ENCODE measurements at regions not wholly inside any gene's neighbourhood (a gene's known extent, or its start where the extent isn't known, plus 50 kb on each side); places are given as distances from the start of the nearest gene placed in this dataset.
"Not testable (repeated sequence)": the region's sequence is repeated elsewhere in the genome, so short reads cannot be mapped to it uniquely, and the experiment has no call there.

DNA sequence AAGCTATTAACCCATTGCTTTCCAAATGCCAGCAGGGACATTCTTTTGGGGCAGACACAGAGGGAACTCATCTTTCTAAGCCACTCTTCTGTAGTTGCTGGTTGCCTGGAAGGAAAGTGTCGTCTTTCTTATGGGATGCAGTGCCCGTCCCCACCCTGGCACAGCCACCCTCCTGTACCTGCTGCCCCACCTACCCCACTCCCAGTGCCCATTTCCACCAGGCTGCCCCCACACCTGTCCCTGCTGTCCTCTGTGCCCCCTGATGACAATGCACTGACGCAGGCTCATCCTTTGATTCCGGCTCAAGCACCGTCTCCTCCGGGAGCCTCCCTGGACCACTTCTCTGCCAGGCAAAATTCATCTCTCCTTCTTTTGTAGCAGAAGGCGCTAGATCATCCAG is 190.4 kb upstream of the CDH5 start:
- DNase-seq (ENCODE audit: low spot score) (no peak), ATAC-seq (ENCODE audit: low read depth) (no peak)

DNA sequence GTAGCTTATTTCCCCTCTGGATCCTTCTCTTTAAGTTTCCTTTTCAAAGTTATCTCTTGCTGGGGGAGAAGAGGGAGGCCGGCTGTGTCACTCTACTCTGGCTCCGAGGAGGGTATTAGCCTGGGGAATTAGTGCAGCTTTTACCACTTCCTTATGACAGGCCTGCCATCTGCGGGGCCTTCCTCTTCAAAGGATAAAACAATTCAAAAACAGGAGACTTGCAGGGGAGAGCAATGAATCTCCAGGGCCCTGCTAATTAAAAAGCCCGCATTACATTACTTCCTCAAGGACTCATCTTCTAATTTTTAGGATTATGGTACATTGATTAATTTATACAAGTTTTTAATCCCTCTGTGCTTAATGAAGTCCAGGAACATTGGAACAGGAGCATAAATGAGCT is 190.9 kb upstream of the CDH5 start:
- Histone ChIP-seq H3K4me3 (ENCODE audit: severe bottlenecking) (no peak overlapping the region), H3K27ac (ENCODE audit: poor library complexity, severe bottlenecking) (no peak overlapping the region), H3K36me3 (ENCODE audit: low read depth) (no peaks in the 10 kb centered on the region), H3K27me3 (ENCODE audit: insufficient read depth, poor library complexity, severe bottlenecking) (no peaks in the 10 kb centered on the region), H3K9me3 (ENCODE audit: severe bottlenecking) (peaks cover 4% of the 10 kb centered on the region), H3K4me1 (ENCODE audit: insufficient read depth, poor library complexity, severe bottlenecking) (no peaks in the 10 kb centered on the region)
- ATAC-seq (ENCODE audit: low read depth) (no peak), DNase-seq (ENCODE audit: low spot score) (no peak)
- TF ChIP-seq CTCF (IDR thresholded peaks at IDR 0.05; ENCODE audit: poor library complexity, severe bottlenecking), result no peak

More for the DNA sequence above, 190.4 kb upstream of the CDH5 start:
- TF ChIP-seq CTCF (IDR thresholded peaks at IDR 0.05; ENCODE audit: poor library complexity, severe bottlenecking), result no peak
- Histone ChIP-seq H3K36me3 (ENCODE audit: low read depth) (no peaks in the 10 kb centered on the region), H3K27ac (ENCODE audit: poor library complexity, severe bottlenecking) (no peak overlapping the region), H3K4me1 (ENCODE audit: insufficient read depth, poor library complexity, severe bottlenecking) (no peaks in the 10 kb centered on the region), H3K27me3 (ENCODE audit: insufficient read depth, poor library complexity, severe bottlenecking) (no peaks in the 10 kb centered on the region), H3K4me3 (ENCODE audit: severe bottlenecking) (no peak overlapping the region), H3K9me3 (ENCODE audit: severe bottlenecking) (peaks cover 4% of the 10 kb centered on the region)

GRCh38 chr16:66175058-66175457 is 191.4 kb upstream of the CDH5 start:
- DNase-seq (ENCODE audit: low spot score) (no peak), ATAC-seq (ENCODE audit: low read depth) (no peak)
- no peaks in the 10 kb centered on the region for H3K36me3 ChIP-seq (ENCODE audit: low read depth)
- H3K4me1 ChIP-seq (ENCODE audit: insufficient read depth, poor library complexity, severe bottlenecking), result no peaks in the 10 kb centered on the region
- no peak overlapping the region for H3K4me3 ChIP-seq (ENCODE audit: severe bottlenecking)
- H3K27me3 ChIP-seq (ENCODE audit: insufficient read depth, poor library complexity, severe bottlenecking), result no peaks in the 10 kb centered on the region
- no peak for TF ChIP-seq CTCF (IDR thresholded peaks at IDR 0.05; ENCODE audit: poor library complexity, severe bottlenecking)
- H3K27ac ChIP-seq (ENCODE audit: poor library complexity, severe bottlenecking), result no peak overlapping the region
- H3K9me3 ChIP-seq (ENCODE audit: severe bottlenecking), result peaks cover 4% of the 10 kb centered on the region

DNA sequence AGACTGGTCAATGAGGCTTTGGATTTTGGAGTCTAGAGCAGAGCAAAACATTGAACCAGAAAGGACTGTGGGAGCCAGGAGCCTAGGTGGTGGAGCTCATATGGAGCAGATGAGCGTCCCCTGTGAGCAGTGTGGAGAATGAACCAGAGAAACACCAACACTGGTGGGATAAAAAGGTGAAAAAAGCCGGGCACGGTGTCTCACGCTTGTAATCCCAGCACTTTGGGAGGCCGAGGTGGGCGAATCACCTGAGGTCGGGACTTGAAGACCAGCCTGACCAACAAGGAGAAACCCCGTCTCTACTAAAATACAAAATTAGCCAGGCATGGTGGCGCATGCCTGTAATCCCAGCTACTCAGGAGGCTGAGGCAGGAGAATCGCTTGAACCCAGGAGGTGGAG is 192.7 kb upstream of the CDH5 start:
- ATAC-seq (ENCODE audit: low read depth); DNase-seq (ENCODE audit: low spot score): not testable (repeated sequence)

GRCh38 chr16:66173181-66173580 is 193.3 kb upstream of the CDH5 start:
- not testable (repeated sequence) for H3K27me3 ChIP-seq (ENCODE audit: insufficient read depth, poor library complexity, severe bottlenecking); ATAC-seq (ENCODE audit: low read depth); H3K4me1 ChIP-seq (ENCODE audit: insufficient read depth, poor library complexity, severe bottlenecking)

More for the DNA sequence above, 192.7 kb upstream of the CDH5 start:
- H3K36me3 ChIP-seq (ENCODE audit: low read depth); H3K4me1 ChIP-seq (ENCODE audit: insufficient read depth, poor library complexity, severe bottlenecking); H3K9me3 ChIP-seq (ENCODE audit: severe bottlenecking); H3K27ac ChIP-seq (ENCODE audit: poor library complexity, severe bottlenecking); H3K4me3 ChIP-seq (ENCODE audit: severe bottlenecking); H3K27me3 ChIP-seq (ENCODE audit: insufficient read depth, poor library complexity, severe bottlenecking): not testable (repeated sequence)

GRCh38 chr16:66172463-66172862 is 194.0 kb upstream of the CDH5 start:
- no peaks in the 10 kb centered on the region for H3K4me1 ChIP-seq (ENCODE audit: insufficient read depth, poor library complexity, severe bottlenecking)
- H3K36me3 ChIP-seq (ENCODE audit: low read depth), result no peaks in the 10 kb centered on the region
- ATAC-seq (ENCODE audit: low read depth) (no peak), DNase-seq (ENCODE audit: low spot score) (no peak)
- no peak for TF ChIP-seq CTCF (IDR thresholded peaks at IDR 0.05; ENCODE audit: poor library complexity, severe bottlenecking)
- H3K4me3 ChIP-seq (ENCODE audit: severe bottlenecking), result no peak overlapping the region
- H3K27me3 ChIP-seq (ENCODE audit: insufficient read depth, poor library complexity, severe bottlenecking), result no peaks in the 10 kb centered on the region
- no peaks in the 10 kb centered on the region for H3K9me3 ChIP-seq (ENCODE audit: severe bottlenecking)
- H3K27ac ChIP-seq (ENCODE audit: poor library complexity, severe bottlenecking), result no peak overlapping the region

More at GRCh38 chr16:66173181-66173580, 193.3 kb upstream of the CDH5 start:
- not testable (repeated sequence) for H3K4me3 ChIP-seq (ENCODE audit: severe bottlenecking); H3K9me3 ChIP-seq (ENCODE audit: severe bottlenecking); DNase-seq (ENCODE audit: low spot score); H3K27ac ChIP-seq (ENCODE audit: poor library complexity, severe bottlenecking); H3K36me3 ChIP-seq (ENCODE audit: low read depth)
